Endothelial cell (in vitro differentiated cells): ENCODE measurements at regions not wholly inside any gene's neighbourhood (a gene's known extent, or its start where the extent isn't known, plus 50 kb on each side); places are given as distances from the start of the nearest gene placed in this dataset.

ENCODE experiments used
- DNase-seq: peaks from one replicate; pipeline ENCODE4 v3.0.0; 2021; ENCODE audit warnings: low spot score
- H3K27ac Mint-ChIP-seq: one replicate; pipeline ENCODE4 v1.8.0; 2021; ENCODE audit warnings: mixed read lengths, inconsistent platforms; ENCODE audit not compliant: unreplicated experiment
- H3K27me3 Mint-ChIP-seq: one replicate; pipeline ENCODE4 v1.8.0; 2021; ENCODE audit warnings: mild to moderate bottlenecking, moderate library complexity, mixed read lengths, inconsistent platforms; ENCODE audit not compliant: unreplicated experiment
- H3K36me3 Mint-ChIP-seq: one replicate; pipeline ENCODE4 v1.8.0; 2021; ENCODE audit warnings: mild to moderate bottlenecking, low read depth, mixed read lengths, inconsistent platforms; ENCODE audit not compliant: unreplicated experiment
- H3K4me1 Mint-ChIP-seq: one replicate; pipeline ENCODE4 v1.8.0; 2021; ENCODE audit warnings: mild to moderate bottlenecking, mixed read lengths, inconsistent platforms; ENCODE audit not compliant: unreplicated experiment
- H3K4me3 Mint-ChIP-seq: one replicate; pipeline ENCODE4 v1.8.0; 2021; ENCODE audit warnings: mild to moderate bottlenecking, mixed read lengths, inconsistent platforms; ENCODE audit not compliant: unreplicated experiment
- H3K9me3 Mint-ChIP-seq: one replicate; pipeline ENCODE4 v1.8.0; 2021; ENCODE audit warnings: mixed read lengths, inconsistent platforms; ENCODE audit not compliant: unreplicated experiment
- TF ChIP-seq, protein P1 (sequence below): fragments of 200-600 bp; sonication (generic); IDR thresholded peaks from one replicate; pipeline ENCODE4 v1.5.0; 2021; ENCODE audit warnings: antibody characterized with exemption; ENCODE audit not compliant: unreplicated experiment

- Mint-ChIP-seq H3K27ac (no peak overlapping the region), H3K27me3 (peaks cover 1% of the 10 kb centered on the region), H3K36me3 (no peaks in the 10 kb centered on the region), H3K4me3 (no peak overlapping the region), H3K9me3 (no peaks in the 10 kb centered on the region), H3K4me1 (no peaks in the 10 kb centered on the region)
- TF ChIP-seq, protein P1, sequence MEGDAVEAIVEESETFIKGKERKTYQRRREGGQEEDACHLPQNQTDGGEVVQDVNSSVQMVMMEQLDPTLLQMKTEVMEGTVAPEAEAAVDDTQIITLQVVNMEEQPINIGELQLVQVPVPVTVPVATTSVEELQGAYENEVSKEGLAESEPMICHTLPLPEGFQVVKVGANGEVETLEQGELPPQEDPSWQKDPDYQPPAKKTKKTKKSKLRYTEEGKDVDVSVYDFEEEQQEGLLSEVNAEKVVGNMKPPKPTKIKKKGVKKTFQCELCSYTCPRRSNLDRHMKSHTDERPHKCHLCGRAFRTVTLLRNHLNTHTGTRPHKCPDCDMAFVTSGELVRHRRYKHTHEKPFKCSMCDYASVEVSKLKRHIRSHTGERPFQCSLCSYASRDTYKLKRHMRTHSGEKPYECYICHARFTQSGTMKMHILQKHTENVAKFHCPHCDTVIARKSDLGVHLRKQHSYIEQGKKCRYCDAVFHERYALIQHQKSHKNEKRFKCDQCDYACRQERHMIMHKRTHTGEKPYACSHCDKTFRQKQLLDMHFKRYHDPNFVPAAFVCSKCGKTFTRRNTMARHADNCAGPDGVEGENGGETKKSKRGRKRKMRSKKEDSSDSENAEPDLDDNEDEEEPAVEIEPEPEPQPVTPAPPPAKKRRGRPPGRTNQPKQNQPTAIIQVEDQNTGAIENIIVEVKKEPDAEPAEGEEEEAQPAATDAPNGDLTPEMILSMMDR: no peak
- no peak for DNase-seq
These were observed 438.6 kb downstream of the TNS3 start for GRCh38 chr7:47143339-47143738.

GRCh38 chr7:47142867-47143175, 439.1 kb downstream of the TNS3 start:
- Mint-ChIP-seq H3K27ac (no peak overlapping the region), H3K4me3 (no peak overlapping the region), H3K4me1 (no peaks in the 10 kb centered on the region), H3K36me3 (no peaks in the 10 kb centered on the region), H3K27me3 (peaks cover 1% of the 10 kb centered on the region), H3K9me3 (no peaks in the 10 kb centered on the region)
- TF ChIP-seq, protein P1: no peak
- no peak for DNase-seq

DNA sequence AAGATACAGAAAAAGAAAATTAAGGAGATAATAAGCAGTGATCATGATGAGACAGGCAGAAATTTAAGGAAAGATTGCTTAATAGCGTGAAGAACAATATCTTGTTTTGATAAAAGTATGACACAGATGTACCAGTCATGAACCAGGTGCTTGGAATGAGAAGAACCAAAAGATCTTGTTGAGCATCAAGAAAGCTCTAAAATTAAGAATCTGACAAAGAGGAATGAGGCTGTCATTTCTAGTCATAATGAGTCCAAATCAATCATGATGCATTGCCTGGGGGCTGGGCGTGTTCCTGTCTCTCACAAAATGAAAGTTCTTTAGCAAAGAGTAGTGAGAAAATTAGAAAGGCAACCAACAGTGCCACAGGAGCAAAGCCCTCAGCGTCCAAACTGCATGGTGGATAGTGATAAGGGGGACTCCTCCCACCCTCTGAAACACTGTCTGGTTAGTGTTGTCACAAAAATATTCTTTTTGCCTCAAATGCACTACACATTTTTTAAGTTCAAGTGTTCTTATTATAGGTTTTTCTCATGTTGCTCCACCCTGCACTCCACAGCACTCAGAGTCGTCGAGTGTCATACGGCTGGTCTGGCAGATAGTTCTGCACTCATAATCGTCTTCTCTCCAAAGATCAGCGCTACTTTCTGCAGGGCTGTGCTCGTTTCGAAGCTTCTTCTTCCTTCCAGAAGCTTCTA, 439.6 kb downstream of the TNS3 start:
- DNase-seq: no peak
- TF ChIP-seq, protein P1: no peak
- no peaks in the 10 kb centered on the region for H3K4me1 Mint-ChIP-seq
- peaks cover 1% of the 10 kb centered on the region for H3K27me3 Mint-ChIP-seq
- no peak overlapping the region for H3K27ac Mint-ChIP-seq
- no peaks in the 10 kb centered on the region for H3K9me3 Mint-ChIP-seq
- no peaks in the 10 kb centered on the region for H3K36me3 Mint-ChIP-seq
- H3K4me3 Mint-ChIP-seq: no peak overlapping the region

- H3K4me1 Mint-ChIP-seq: no peaks in the 10 kb centered on the region
- H3K4me3 Mint-ChIP-seq: no peak overlapping the region
- TF ChIP-seq, protein P1: no peak
- no peaks in the 10 kb centered on the region for H3K9me3 Mint-ChIP-seq
- no peak for DNase-seq
- H3K27ac Mint-ChIP-seq: no peak overlapping the region
- no peaks in the 10 kb centered on the region for H3K36me3 Mint-ChIP-seq
- no peaks in the 10 kb centered on the region for H3K27me3 Mint-ChIP-seq
These were observed 449.4 kb downstream of the TNS3 start for GRCh38 chr7:47132471-47132870.

GRCh38 chr7:47128700-47129099, 453.2 kb downstream of the TNS3 start:
- Mint-ChIP-seq H3K9me3 (no peaks in the 10 kb centered on the region), H3K27ac (no peak overlapping the region), H3K36me3 (no peaks in the 10 kb centered on the region), H3K27me3 (no peaks in the 10 kb centered on the region), H3K4me1 (no peaks in the 10 kb centered on the region), H3K4me3 (no peak overlapping the region)
- TF ChIP-seq, protein P1: no peak
- DNase-seq: no peak
